Thoracic aorta (tissue), 2 donors: ENCODE measurements at regions not wholly inside any gene's neighbourhood (a gene's known extent, or its start where the extent isn't known, plus 50 kb on each side); places are given as distances from the start of the nearest gene placed in this dataset.
"Not testable (repeated sequence)": the region's sequence is repeated elsewhere in the genome, so short reads cannot be mapped to it uniquely, and the experiment has no call there.

ENCODE experiments used
- ATAC-seq: fragments of 150-250 bp; one replicate; pipeline ENCODE4 v1.8.0; 2017; ENCODE audit warnings: low read depth; ENCODE audit not compliant: insufficient number of reproducible peaks, low FRiP score
- DNase-seq: peaks from one replicate; pipeline ENCODE4 v3.0.0-alpha.2; 2020; ENCODE audit warnings: low spot score
- H3K27ac ChIP-seq, 2 donors: fragments of 200-600 bp; sonication (generic); 1 replicate in 1 of 2; 2 replicates in 1 of 2; pipeline ENCODE4 v1.5.1; 2016; ENCODE audit warnings: mild to moderate bottlenecking in 2 of 2, moderate library complexity in 2 of 2
- H3K27me3 ChIP-seq: fragments of 200-600 bp; sonication (generic); replicated peaks from 2 replicates; pipeline ENCODE4 v1.6.0; 2016; ENCODE audit warnings: mild to moderate bottlenecking; ENCODE audit not compliant: insufficient read depth
- H3K36me3 ChIP-seq: fragments of 200-600 bp; sonication (generic); one replicate; pipeline ENCODE4 v1.5.1; 2016
- H3K4me1 ChIP-seq, 2 donors: fragments of 200-600 bp; sonication (generic); 1 replicate in 1 of 2; 2 replicates in 1 of 2; pipeline versions ENCODE4 v1.5.1 to v1.6.0; 2016; ENCODE audit warnings: low read depth in 2 of 2, mild to moderate bottlenecking in 1 of 2; ENCODE audit not compliant: control insufficient read depth in 1 of 2
- H3K4me3 ChIP-seq: fragments of 200-600 bp; sonication (generic); 2 replicates; pipeline ENCODE4 v1.5.1; 2016; ENCODE audit warnings: mild to moderate bottlenecking
- H3K9me3 ChIP-seq: fragments of 200-600 bp; sonication (generic); 2 replicates; pipeline ENCODE4 v1.5.1; 2016
- CTCF ChIP-seq: fragments of 200-600 bp; sonication (generic); IDR thresholded peaks from one replicate; pipeline ENCODE4 v1.5.1; 2019; ENCODE audit warnings: antibody characterized with exemption

- H3K9me3 ChIP-seq = no peaks in the 10 kb centered on the region
- TF ChIP-seq CTCF = no peak
- no peaks in the 10 kb centered on the region for H3K36me3 ChIP-seq
- no peaks in the 10 kb centered on the region for H3K4me1 ChIP-seq
- ATAC-seq (no peak), DNase-seq (no peak)
- H3K27ac ChIP-seq = no peak overlapping the region
- no peaks in the 10 kb centered on the region for H3K27me3 ChIP-seq
- H3K4me3 ChIP-seq = no peak overlapping the region
These were observed 647.8 kb upstream of the KLHL1 start for GRCh38 chr13:70756088-70756487.

GRCh38 chr13:70755456-70755855, 647.2 kb upstream of the KLHL1 start:
- Histone ChIP-seq H3K4me3 (no peak overlapping the region), H3K27ac (no peak overlapping the region), H3K27me3 (no peaks in the 10 kb centered on the region), H3K9me3 (no peaks in the 10 kb centered on the region), H3K4me1 (no peaks in the 10 kb centered on the region), H3K36me3 (no peaks in the 10 kb centered on the region)
- DNase-seq (no peak), ATAC-seq (no peak)
- no peak for TF ChIP-seq CTCF

GRCh38 chr13:70747262-70747661, 639.0 kb upstream of the KLHL1 start:
- ATAC-seq (no peak), DNase-seq (no peak)
- Histone ChIP-seq H3K9me3 (no peaks in the 10 kb centered on the region), H3K4me1 (no peaks in the 10 kb centered on the region), H3K27ac (no peak overlapping the region), H3K27me3 (no peaks in the 10 kb centered on the region), H3K4me3 (no peak overlapping the region), H3K36me3 (no peaks in the 10 kb centered on the region)
- TF ChIP-seq CTCF = no peak

GRCh38 chr13:70746469-70746868, 638.2 kb upstream of the KLHL1 start:
- H3K4me1 ChIP-seq, H3K4me3 ChIP-seq, H3K36me3 ChIP-seq, H3K9me3 ChIP-seq, DNase-seq, H3K27me3 ChIP-seq, ATAC-seq, H3K27ac ChIP-seq: not testable (repeated sequence)

GRCh38 chr13:70736622-70737317, 628.5 kb upstream of the KLHL1 start:
- no peak overlapping the region for H3K4me3 ChIP-seq
- H3K27me3 ChIP-seq = no peaks in the 10 kb centered on the region
- H3K36me3 ChIP-seq = no peaks in the 10 kb centered on the region
- no peak for ATAC-seq
- TF ChIP-seq CTCF = no peak
- no peak overlapping the region for H3K27ac ChIP-seq
- no peaks in the 10 kb centered on the region for H3K4me1 ChIP-seq
- H3K9me3 ChIP-seq = no peaks in the 10 kb centered on the region
- no peak for DNase-seq

GRCh38 chr13:70732611-70733010, 624.4 kb upstream of the KLHL1 start:
- no peak overlapping the region for H3K4me3 ChIP-seq
- no peaks in the 10 kb centered on the region for H3K27me3 ChIP-seq
- no peak for ATAC-seq
- no peaks in the 10 kb centered on the region for H3K9me3 ChIP-seq
- no peak overlapping the region for H3K27ac ChIP-seq
- no peak for TF ChIP-seq CTCF
- no peaks in the 10 kb centered on the region for H3K36me3 ChIP-seq
- no peaks in the 10 kb centered on the region for H3K4me1 ChIP-seq
- no peak for DNase-seq
